Naive thymus-derived CD4-positive, alpha-beta T cell (primary cell): ENCODE measurements at regions not wholly inside any gene's neighbourhood (a gene's known extent, or its start where the extent isn't known, plus 50 kb on each side); places are given as distances from the start of the nearest gene placed in this dataset.

Experiments
- ATAC-seq: fragments of 150-1000 bp; cut with Tn5 transposase; 2 replicates; pipeline ENCODE4 v1.10.0; 2021; ENCODE audit warnings: mild to moderate bottlenecking, moderate library complexity
- CTCF ChIA-PET: fragments of 350-600 bp; sonication (Branson Sonifier 250); formaldehyde crosslinking; loops from one replicate; lab custom pipeline; 2021; ENCODE audit warnings: antibody characterized with exemption; lab: Charles Lee
- POLR2A ChIA-PET: fragments of 350-600 bp; sonication (Branson Sonifier 250); formaldehyde crosslinking; loops from one replicate; lab custom pipeline; 2021; ENCODE audit warnings: antibody characterized with exemption, inconsistent platforms; lab: Charles Lee
- DNase-seq, 9 donors: peaks; one replicate each; pipeline versions ENCODE4 v3.0.0 to v3.0.0-alpha.2; 2020 to 2022; ENCODE audit warnings: mixed read lengths in 1 of 9
- H3K27ac ChIP-seq: one replicate; pipeline ENCODE4 v1.7.0; 2013; ENCODE audit warnings: mild to moderate bottlenecking, low read depth, low read length, moderate library complexity
- H3K27me3 ChIP-seq, 2 donors: one replicate each; pipeline ENCODE4 v1.7.0; 2013; ENCODE audit warnings: low read length in 2 of 2, mild to moderate bottlenecking in 2 of 2, moderate library complexity in 2 of 2; ENCODE audit not compliant: control insufficient read depth in 2 of 2, insufficient read depth in 2 of 2
- H3K36me3 ChIP-seq, 3 experiments: 1 replicate in 2 of 3; 2 replicates in 1 of 3; pipeline ENCODE4 v1.7.0; 2013; ENCODE audit warnings: low read length in 3 of 3, mild to moderate bottlenecking in 3 of 3, moderate library complexity in 1 of 3; ENCODE audit not compliant: insufficient read depth in 3 of 3, control insufficient read depth in 2 of 3
- H3K4me1 ChIP-seq, 2 donors: one replicate each; pipeline ENCODE4 v1.7.0; 2013; ENCODE audit warnings: low read length in 2 of 2, mild to moderate bottlenecking in 2 of 2, moderate library complexity in 1 of 2; ENCODE audit not compliant: control insufficient read depth in 2 of 2, insufficient read depth in 2 of 2
- H3K4me3 ChIP-seq: 2 replicates; pipeline ENCODE4 v1.7.0; 2013; ENCODE audit warnings: mild to moderate bottlenecking, low read length
- H3K9me3 ChIP-seq, 3 experiments: 1 replicate in 2 of 3; 2 replicates in 1 of 3; pipeline ENCODE4 v1.7.0; 2013; ENCODE audit warnings: low read length in 3 of 3; ENCODE audit not compliant: control insufficient read depth in 2 of 3
- H3K27ac Mint-ChIP-seq, 9 donors: one replicate each; pipeline ENCODE4 v1.8.0; 2020 to 2022; ENCODE audit warnings: mixed read lengths in 9 of 9, mild to moderate bottlenecking in 8 of 9, moderate library complexity in 5 of 9, inconsistent platforms in 2 of 9
- H3K27me3 Mint-ChIP-seq, 5 donors: one replicate each; pipeline ENCODE4 v1.8.0; 2021 to 2022; ENCODE audit warnings: mixed read lengths in 5 of 5, mild to moderate bottlenecking in 1 of 5
- H3K36me3 Mint-ChIP-seq, 5 donors: one replicate each; pipeline ENCODE4 v1.8.0; 2020 to 2022; ENCODE audit warnings: mixed read lengths in 5 of 5, mild to moderate bottlenecking in 3 of 5, inconsistent platforms in 1 of 5
- H3K4me1 Mint-ChIP-seq, 7 donors: one replicate each; pipeline ENCODE4 v1.8.0; 2020 to 2022; ENCODE audit warnings: mixed read lengths in 7 of 7, mild to moderate bottlenecking in 3 of 7, inconsistent platforms in 1 of 7
- H3K4me3 Mint-ChIP-seq, 10 donors: one replicate each; pipeline ENCODE4 v1.8.0; 2020 to 2022; ENCODE audit warnings: mild to moderate bottlenecking in 10 of 10, mixed read lengths in 10 of 10, moderate library complexity in 6 of 10, inconsistent platforms in 2 of 10
- H3K9me3 Mint-ChIP-seq, 11 donors: one replicate each; pipeline ENCODE4 v1.8.0; 2020 to 2022; ENCODE audit warnings: mixed read lengths in 11 of 11, mild to moderate bottlenecking in 4 of 11, inconsistent platforms in 1 of 11, moderate library complexity in 1 of 11
- intact Hi-C, 2 donors: fragments of 100-400 bp; cut with micrococcal nuclease; formaldehyde crosslinking; loops; one replicate each; pipeline ENCODE4 v1.15.1; 2023

DNA sequence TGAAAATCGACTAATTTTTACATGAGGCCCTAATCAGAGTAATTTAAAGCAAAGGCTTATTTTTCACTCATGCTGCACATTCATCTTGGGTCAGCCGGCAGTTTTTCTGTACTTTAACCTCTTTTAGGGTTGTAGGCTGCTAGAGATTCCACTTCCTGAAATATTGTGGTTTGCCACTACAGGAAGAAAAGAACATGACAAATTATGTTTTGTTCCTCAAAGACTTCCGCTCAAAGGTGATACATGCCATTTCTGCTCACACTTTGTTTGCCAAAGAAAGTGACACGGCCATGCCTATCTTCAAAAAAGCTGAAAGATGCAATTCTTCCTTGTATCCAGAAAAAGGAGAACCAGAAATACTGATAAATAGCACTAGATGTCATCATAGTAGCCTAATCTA is 183.4 kb upstream of the PPFIA2 start:
- intact Hi-C loops, result loop anchor here in 1 of 2 donors (5.0 kb wide), 1 partner anchor 415 kb away; the partner anchor contains the start of genes CCDC59 and METTL25
- ChIA-PET CTCF (interaction anchor here (0.7 kb wide), 1 partner anchor 54 kb away, joined by 3 read pairs; no protein-coding TSS in a partner anchor), POLR2A (interaction anchor here (0.8 to 1.0 kb wide), 2 partner anchors 21 to 50 kb away, joined by 3 to 4 read pairs; no protein-coding TSS in a partner anchor)
- Mint-ChIP-seq H3K4me3 (peak overlapping the region; percentile 58 to 86 (median 76)), H3K4me1 (peaks cover 29 to 73% (median 63%) of the 10 kb centered on the region in 7 donors), H3K9me3 (peaks cover 0 to 10% (median 0%) of the 10 kb centered on the region in 11 donors), H3K27me3 (no peaks in the 10 kb centered on the region), H3K27ac (peak overlapping the region; percentile 26 to 89 (median 78)), H3K36me3 (peaks cover 0 to 10% (median 6%) of the 10 kb centered on the region in 5 donors)
- H3K4me3 ChIP-seq, result peak overlapping the region; percentile 2
- ATAC-seq (peak; percentile 86), DNase-seq (peak in 7 of 9 donors; percentile 8 to 58 (median 51))
- no peaks in the 10 kb centered on the region for H3K9me3 ChIP-seq
- H3K27me3 ChIP-seq, result no peaks in the 10 kb centered on the region
- H3K36me3 ChIP-seq, result no peaks in the 10 kb centered on the region
- H3K27ac ChIP-seq, result peak overlapping the region; percentile 10
- peaks cover 12 to 22% of the 10 kb centered on the region in 2 donors for H3K4me1 ChIP-seq

DNA sequence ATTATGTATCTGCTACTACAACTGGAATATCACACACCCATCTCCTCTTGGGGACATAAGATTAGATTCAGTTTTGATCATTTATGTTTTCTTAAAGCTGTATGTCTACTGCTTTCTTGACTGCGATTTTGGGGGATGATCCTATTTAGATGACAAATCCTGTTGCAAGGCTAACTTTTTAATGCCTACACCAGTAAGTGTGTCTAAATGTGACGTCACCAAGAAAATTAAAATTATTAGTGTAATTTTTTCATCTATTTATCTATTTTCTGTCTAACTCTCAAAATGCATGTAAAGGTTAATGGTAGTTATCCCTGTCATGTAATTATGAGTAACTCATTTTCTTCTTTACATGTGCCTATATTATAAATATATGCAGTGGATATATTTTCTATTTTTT is 170.9 kb upstream of the PPFIA2 start:
- DNase-seq (no peak), ATAC-seq (no peak)
- no peak overlapping the region for H3K27ac ChIP-seq
- H3K36me3 Mint-ChIP-seq, result peaks cover 0 to 3% (median 0%) of the 10 kb centered on the region in 5 donors
- peaks cover 0 to 4% (median 0%) of the 10 kb centered on the region in 7 donors for H3K4me1 Mint-ChIP-seq
- H3K27me3 Mint-ChIP-seq, result no peaks in the 10 kb centered on the region
- H3K9me3 ChIP-seq, result no peaks in the 10 kb centered on the region
- peaks cover 0 to 8% (median 0%) of the 10 kb centered on the region in 11 donors for H3K9me3 Mint-ChIP-seq
- intact Hi-C loops, result no loop called here
- no peak overlapping the region for H3K27ac Mint-ChIP-seq
- no peaks in the 10 kb centered on the region for H3K27me3 ChIP-seq
- H3K36me3 ChIP-seq, result no peaks in the 10 kb centered on the region
- H3K4me3 Mint-ChIP-seq, result no peak overlapping the region
- ChIA-PET POLR2A (no interaction called here), CTCF (no interaction called here)
- no peak overlapping the region for H3K4me3 ChIP-seq
- no peaks in the 10 kb centered on the region for H3K4me1 ChIP-seq

DNA sequence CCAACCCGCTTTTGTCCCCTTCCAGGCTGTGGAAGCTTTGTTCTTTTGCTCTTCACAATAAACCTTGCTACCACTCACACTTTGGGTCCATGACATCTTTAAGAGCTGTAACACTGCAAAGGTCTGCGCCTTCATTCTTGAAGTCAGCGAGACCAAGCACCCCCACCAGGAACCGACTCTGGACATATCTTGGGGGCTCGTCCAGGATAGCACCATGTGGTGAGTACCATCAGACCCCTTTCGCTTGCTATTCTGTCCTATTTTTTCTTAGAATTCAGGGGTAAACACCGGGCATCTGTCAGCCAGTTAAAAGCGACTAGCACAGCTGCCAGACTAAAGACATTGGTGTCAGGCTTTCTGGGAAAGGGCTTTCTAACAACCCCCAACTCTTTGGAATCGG is 137.6 kb upstream of the PPFIA2 start:
- Mint-ChIP-seq H3K27ac (no peak overlapping the region), H3K27me3 (no peaks in the 10 kb centered on the region), H3K4me1 (no peaks in the 10 kb centered on the region), H3K9me3 (peaks cover 14 to 46% (median 20%) of the 10 kb centered on the region in 11 donors), H3K36me3 (peaks cover 0 to 10% (median 4%) of the 10 kb centered on the region in 5 donors), H3K4me3 (no peak overlapping the region)
- peaks cover 0 to 17% (median 0%) of the 10 kb centered on the region in 3 experiments for H3K9me3 ChIP-seq
- ChIA-PET POLR2A (no interaction called here), CTCF (no interaction called here)
- H3K27ac ChIP-seq, result no peak overlapping the region
- ATAC-seq (no peak), DNase-seq (peak in 3 of 9 donors; percentile 0 to 8 (median 6))
- no peak overlapping the region for H3K4me3 ChIP-seq
- no peaks in the 10 kb centered on the region for H3K27me3 ChIP-seq
- no peaks in the 10 kb centered on the region for H3K36me3 ChIP-seq
- H3K4me1 ChIP-seq, result no peaks in the 10 kb centered on the region
- intact Hi-C loops, result no loop called here

DNA sequence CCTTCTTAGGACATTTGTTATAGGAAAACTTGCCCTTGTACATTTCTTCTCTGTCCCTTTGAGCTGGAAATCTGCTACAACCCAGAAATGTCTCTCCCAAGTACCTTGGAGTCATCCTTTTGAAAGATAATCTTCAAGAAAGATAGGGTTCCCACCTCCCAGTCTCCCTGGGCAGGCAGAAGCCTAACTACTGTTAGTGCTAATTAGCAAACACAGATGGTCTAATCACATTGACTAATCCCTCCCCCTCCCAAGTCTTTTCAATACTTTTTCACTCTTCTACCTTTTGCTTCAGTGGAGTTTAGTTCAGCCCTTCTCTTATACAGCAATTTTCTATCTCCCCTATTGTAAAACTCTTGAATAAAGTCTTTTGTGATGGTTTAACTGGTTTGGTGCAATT is 129.8 kb upstream of the PPFIA2 start:
- Histone ChIP-seq H3K27ac (no peak overlapping the region), H3K4me1 (no peaks in the 10 kb centered on the region), H3K9me3 (no peaks in the 10 kb centered on the region), H3K36me3 (no peaks in the 10 kb centered on the region), H3K4me3 (no peak overlapping the region), H3K27me3 (no peaks in the 10 kb centered on the region)
- POLR2A ChIA-PET, result no interaction called here
- no peaks in the 10 kb centered on the region for H3K27me3 Mint-ChIP-seq
- no peak for ATAC-seq
- intact Hi-C loops, result no loop called here
- no peak overlapping the region for H3K4me3 Mint-ChIP-seq
- no peak overlapping the region for H3K27ac Mint-ChIP-seq
- CTCF ChIA-PET, result interaction anchor here (0.5 kb wide), 1 partner anchor 54 kb away, joined by 3 read pairs; no protein-coding TSS in a partner anchor
- peaks cover 0 to 1% (median 0%) of the 10 kb centered on the region in 7 donors for H3K4me1 Mint-ChIP-seq
- no peak for DNase-seq
- H3K9me3 Mint-ChIP-seq, result peaks cover 0 to 2% (median 0%) of the 10 kb centered on the region in 11 donors
- no peaks in the 10 kb centered on the region for H3K36me3 Mint-ChIP-seq

DNA sequence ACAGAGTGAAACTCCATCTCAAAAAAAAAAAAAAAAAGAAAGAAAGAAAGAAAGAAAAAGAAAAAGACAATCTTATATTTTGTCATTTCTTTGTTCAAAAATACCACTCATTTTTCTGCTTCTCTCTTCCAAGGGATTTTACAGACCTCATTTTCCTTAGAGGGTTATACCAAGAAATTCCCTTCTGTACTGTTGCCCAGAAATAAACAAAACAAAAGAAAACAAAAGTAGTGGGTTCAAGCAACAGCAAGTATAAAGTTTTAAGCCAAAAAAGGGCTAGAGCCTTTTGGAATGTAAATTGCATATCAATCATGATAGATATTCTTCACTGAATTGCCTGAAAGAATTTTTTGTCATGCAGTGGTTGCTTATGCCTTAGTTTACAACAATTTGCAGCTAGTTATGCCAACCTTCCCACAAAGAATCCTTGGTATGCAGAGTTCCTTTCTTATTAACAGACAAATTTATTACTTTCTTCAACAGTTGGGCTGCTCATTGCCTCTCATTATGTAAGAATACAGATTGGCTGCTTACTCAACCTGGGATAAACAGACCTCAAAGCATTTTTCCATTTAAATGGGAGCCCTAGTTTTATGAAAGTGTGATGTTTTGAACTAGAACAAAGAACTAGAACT is 129.1 kb upstream of the PPFIA2 start:
- no peaks in the 10 kb centered on the region for H3K36me3 ChIP-seq
- no peaks in the 10 kb centered on the region for H3K27me3 Mint-ChIP-seq
- intact Hi-C loops, result no loop called here
- POLR2A ChIA-PET, result no interaction called here
- ATAC-seq, result no peak
- no peak overlapping the region for H3K4me3 Mint-ChIP-seq
- H3K4me1 Mint-ChIP-seq, result peaks cover 0 to 1% (median 0%) of the 10 kb centered on the region in 7 donors
- H3K27ac Mint-ChIP-seq, result no peak overlapping the region
- CTCF ChIA-PET, result interaction anchor here (0.5 kb wide), 1 partner anchor 54 kb away, joined by 3 read pairs; no protein-coding TSS in a partner anchor
- no peaks in the 10 kb centered on the region for H3K36me3 Mint-ChIP-seq
- no peaks in the 10 kb centered on the region for H3K27me3 ChIP-seq
- peaks cover 0 to 2% (median 0%) of the 10 kb centered on the region in 11 donors for H3K9me3 Mint-ChIP-seq
- no peak overlapping the region for H3K4me3 ChIP-seq
- DNase-seq, result no peak
- H3K4me1 ChIP-seq, result no peaks in the 10 kb centered on the region
- H3K27ac ChIP-seq, result no peak overlapping the region
- no peaks in the 10 kb centered on the region for H3K9me3 ChIP-seq

DNA sequence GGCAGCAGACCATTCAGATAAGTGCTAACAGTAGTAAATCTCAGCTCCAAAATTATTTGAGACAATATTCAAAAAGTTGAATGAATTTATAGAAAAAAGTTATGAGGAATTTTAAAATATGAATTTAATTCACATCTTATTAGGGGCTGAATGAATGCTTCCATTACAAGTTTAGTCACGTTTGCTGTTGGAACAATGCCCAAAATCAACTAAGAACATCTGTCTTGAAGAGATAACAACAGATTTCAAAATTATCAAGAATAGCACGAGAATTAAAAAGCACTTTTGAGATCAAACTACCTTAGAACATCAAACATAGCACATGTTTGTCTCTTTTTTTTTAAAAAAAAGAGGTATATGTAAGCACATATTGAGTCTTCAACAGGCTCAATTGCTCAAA is 115.4 kb upstream of the PPFIA2 start:
- intact Hi-C loops, result no loop called here
- no peaks in the 10 kb centered on the region for H3K36me3 Mint-ChIP-seq
- CTCF ChIA-PET, result no interaction called here
- Histone ChIP-seq H3K36me3 (no peaks in the 10 kb centered on the region), H3K27me3 (no peaks in the 10 kb centered on the region), H3K27ac (no peak overlapping the region), H3K4me3 (no peak overlapping the region), H3K4me1 (no peaks in the 10 kb centered on the region), H3K9me3 (no peaks in the 10 kb centered on the region)
- H3K4me1 Mint-ChIP-seq, result peaks cover 0 to 5% (median 0%) of the 10 kb centered on the region in 7 donors
- no peaks in the 10 kb centered on the region for H3K27me3 Mint-ChIP-seq
- POLR2A ChIA-PET, result no interaction called here
- no peaks in the 10 kb centered on the region for H3K9me3 Mint-ChIP-seq
- H3K4me3 Mint-ChIP-seq, result no peak overlapping the region
- DNase-seq (no peak), ATAC-seq (no peak)
- no peak overlapping the region for H3K27ac Mint-ChIP-seq

DNA sequence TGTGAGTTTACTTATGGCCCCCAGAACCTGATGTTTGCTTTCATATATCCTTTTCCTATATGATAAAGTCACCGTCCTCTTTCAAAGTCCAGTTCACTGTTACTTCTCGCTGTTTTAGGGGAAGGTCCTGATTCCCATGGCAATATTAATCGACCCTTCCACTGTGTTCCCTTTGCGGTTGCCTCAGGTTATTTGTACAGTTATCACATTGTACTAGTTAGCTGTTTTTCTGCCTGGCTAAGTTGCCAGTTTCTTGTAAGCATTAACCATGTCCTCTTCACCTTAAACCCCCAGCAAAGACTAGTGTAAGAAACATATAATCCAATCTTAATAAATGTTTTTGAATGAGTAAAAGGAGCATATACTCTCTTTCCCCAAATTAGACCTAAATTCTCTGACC is 115.0 kb upstream of the PPFIA2 start:
- Histone ChIP-seq H3K4me1 (no peaks in the 10 kb centered on the region), H3K36me3 (no peaks in the 10 kb centered on the region), H3K4me3 (no peak overlapping the region), H3K9me3 (no peaks in the 10 kb centered on the region), H3K27me3 (no peaks in the 10 kb centered on the region), H3K27ac (no peak overlapping the region)
- Mint-ChIP-seq H3K36me3 (no peaks in the 10 kb centered on the region), H3K4me3 (no peak overlapping the region), H3K27me3 (no peaks in the 10 kb centered on the region), H3K27ac (no peak overlapping the region), H3K4me1 (peaks cover 0 to 5% (median 0%) of the 10 kb centered on the region in 7 donors), H3K9me3 (no peaks in the 10 kb centered on the region)
- ATAC-seq (no peak), DNase-seq (no peak)
- CTCF ChIA-PET, result no interaction called here
- intact Hi-C loops, result no loop called here
- POLR2A ChIA-PET, result no interaction called here
